NCI-H1436 (cell line): ENCODE measurements at regions not wholly inside any gene's neighbourhood (a gene's known extent, or its start where the extent isn't known, plus 50 kb on each side); places are given as distances from the start of the nearest gene placed in this dataset.
"Not testable (repeated sequence)": the region's sequence is repeated elsewhere in the genome, so short reads cannot be mapped to it uniquely, and the experiment has no call there.

Experiments
- DNase-seq: peaks from one replicate; lab custom pipeline; 2025; lab: John Stamatoyannopoulos, UW

GRCh38 chr12:65684906-65685305, 139.4 kb upstream of the HMGA2 start:
- no peak for DNase-seq

- no peak for DNase-seq
Observed at GRCh38 chr12:65685514-65685913, 138.8 kb upstream of the HMGA2 start.

- DNase-seq = no peak
Observed at GRCh38 chr12:65689508-65689907, 134.8 kb upstream of the HMGA2 start.

GRCh38 chr12:65690477-65690876, 133.8 kb upstream of the HMGA2 start:
- DNase-seq = no peak

- DNase-seq = no peak
Observed at GRCh38 chr12:65694130-65694529, 130.2 kb upstream of the HMGA2 start.

- no peak for DNase-seq
Observed at GRCh38 chr12:65695113-65695865, 129.0 kb upstream of the HMGA2 start.

GRCh38 chr12:65696227-65696626, 128.1 kb upstream of the HMGA2 start:
- DNase-seq = no peak

GRCh38 chr12:65699251-65699650, 125.0 kb upstream of the HMGA2 start:
- DNase-seq = no peak

GRCh38 chr12:65703176-65703575, 121.1 kb upstream of the HMGA2 start:
- DNase-seq = no peak

- no peak for DNase-seq
Observed at GRCh38 chr12:65705380-65705876, 118.9 kb upstream of the HMGA2 start.

- DNase-seq = no peak
Observed at GRCh38 chr12:65707051-65707450, 117.2 kb upstream of the HMGA2 start.

- no peak for DNase-seq
Observed at GRCh38 chr12:65712260-65713004, 111.9 kb upstream of the HMGA2 start.

GRCh38 chr12:65715961-65716360, 108.3 kb upstream of the HMGA2 start:
- no peak for DNase-seq

- no peak for DNase-seq
Observed at GRCh38 chr12:65720136-65721130, 103.8 kb upstream of the HMGA2 start.

- DNase-seq = no peak
Observed at GRCh38 chr12:65721541-65722190, 102.6 kb upstream of the HMGA2 start.

GRCh38 chr12:65725376-65725775, 98.9 kb upstream of the HMGA2 start:
- no peak for DNase-seq

GRCh38 chr12:65728455-65728847, 95.8 kb upstream of the HMGA2 start:
- no peak for DNase-seq

GRCh38 chr12:65728848-65729793, 95.2 kb upstream of the HMGA2 start:
- DNase-seq = no peak

GRCh38 chr12:65731771-65732170, 92.5 kb upstream of the HMGA2 start:
- no peak for DNase-seq

- not testable (repeated sequence) for DNase-seq
Observed at GRCh38 chr12:65733643-65734042, 90.6 kb upstream of the HMGA2 start.
